AG04449 (cell line): ENCODE measurements at regions not wholly inside any gene's neighbourhood (a gene's known extent, or its start where the extent isn't known, plus 50 kb on each side); places are given as distances from the start of the nearest gene placed in this dataset.

Experiments used
- CTCF ChIA-PET: fragments of 350-600 bp; formaldehyde crosslinking; extraction: SDS; loops from one replicate; lab custom pipeline; 2021; ENCODE audit warnings: antibody characterized with exemption; lab: Yijun Ruan, JAX
- POLR2A ChIA-PET: fragments of 400-600, 350-600 bp; formaldehyde crosslinking; extraction: SDS; loops from one replicate; lab custom pipeline; 2020; ENCODE audit warnings: antibody characterized with exemption, inconsistent platforms; lab: Yijun Ruan, JAX
- DNase-seq: peaks from one replicate; pipeline ENCODE4 v3.0.0-alpha.2; 2010; ENCODE audit warnings: low read depth, low spot score
- H3K4me3 ChIP-seq: 2 replicates; pipeline ENCODE4 v1.5.1; 2011; ENCODE audit warnings: low read depth, mild to moderate bottlenecking, control low read depth, low read length
- CTCF ChIP-seq: IDR thresholded peaks from one replicate; pipeline ENCODE4 v1.5.1; 2011; ENCODE audit warnings: mild to moderate bottlenecking, moderate library complexity, low read length, control low read depth, inconsistent platforms; ENCODE audit not compliant: insufficient read depth; ENCODE audit errors: missing control alignments

- H3K4me3 ChIP-seq = no peak overlapping the region
- POLR2A ChIA-PET = no interaction called here
- no peak for DNase-seq
- TF ChIP-seq CTCF = no peak
- CTCF ChIA-PET = no interaction called here
Measured at GRCh38 chr14:51351997-51352396, 112.0 kb downstream of the TMX1 start.

GRCh38 chr14:51353901-51354300 lies 113.9 kb downstream of the TMX1 start:
- no peak overlapping the region for H3K4me3 ChIP-seq
- DNase-seq = no peak
- TF ChIP-seq CTCF = no peak
- ChIA-PET POLR2A (no interaction called here), CTCF (interaction anchor here (1.1 kb wide), 1 partner anchor 16 kb away, joined by 3 read pairs; no protein-coding TSS in a partner anchor)

GRCh38 chr14:51354846-51355245 lies 114.8 kb downstream of the TMX1 start:
- no peak overlapping the region for H3K4me3 ChIP-seq
- CTCF ChIA-PET = no interaction called here
- no peak for TF ChIP-seq CTCF
- POLR2A ChIA-PET = no interaction called here
- no peak for DNase-seq

- ChIA-PET POLR2A (no interaction called here), CTCF (interaction anchor here (0.8 kb wide), 1 partner anchor 21 kb away, joined by 3 read pairs; no protein-coding TSS in a partner anchor)
- no peak for DNase-seq
- no peak overlapping the region for H3K4me3 ChIP-seq
- TF ChIP-seq CTCF = no peak
Measured at GRCh38 chr14:51356381-51356780, 116.3 kb downstream of the TMX1 start.

- TF ChIP-seq CTCF = no peak
- DNase-seq = no peak
- CTCF ChIA-PET = no interaction called here
- no peak overlapping the region for H3K4me3 ChIP-seq
- POLR2A ChIA-PET = no interaction called here
Measured at GRCh38 chr14:51357250-51357649, 117.2 kb downstream of the TMX1 start.

- CTCF ChIA-PET = interaction anchor here (0.9 kb wide), 1 partner anchor 19 kb away, joined by 3 read pairs; no protein-coding TSS in a partner anchor
Measured at GRCh38 chr14:51360592-51360991, 120.5 kb downstream of the TMX1 start.

More at GRCh38 chr14:51360592-51360991, 120.5 kb downstream of the TMX1 start:
- POLR2A ChIA-PET = no interaction called here
- no peak for TF ChIP-seq CTCF
- H3K4me3 ChIP-seq = no peak overlapping the region
- no peak for DNase-seq
